ENCODE measurements at regions not wholly inside any gene's neighbourhood (a gene's known extent, or its start where the extent isn't known, plus 50 kb on each side); places are given as distances from the start of the nearest gene placed in this dataset.

DNA sequence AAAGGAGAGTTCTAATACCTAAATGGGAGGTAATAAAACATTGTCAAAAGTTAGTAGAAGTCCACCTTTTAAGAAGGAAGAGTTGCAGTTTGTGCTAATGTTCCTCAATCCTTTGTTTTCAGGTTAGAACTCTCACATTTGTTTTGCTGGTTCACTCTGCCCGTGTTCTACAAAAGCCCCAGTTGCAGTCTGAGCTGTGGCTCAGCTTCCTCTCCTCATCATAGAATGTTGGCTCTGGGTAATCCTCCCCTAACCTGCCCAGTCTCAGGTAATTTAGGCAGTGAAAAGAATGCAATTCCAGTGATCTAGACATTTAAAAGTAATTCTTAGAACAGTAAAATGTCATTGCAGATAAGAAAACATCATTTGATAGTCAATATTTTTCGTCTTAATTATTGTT lies 1410.4 kb upstream of the ZEB2 start:
- Mint-ChIP-seq H3K27me3 (no peaks in the 10 kb centered on the region), H3K36me3 (no peaks in the 10 kb centered on the region), H3K4me3 (no peak overlapping the region), H3K4me1 (ENCODE audit: low read depth) (no peaks in the 10 kb centered on the region), H3K9me3 (no peaks in the 10 kb centered on the region), H3K27ac (no peak overlapping the region)
- DNase-seq = no peak
- POLR2A ChIA-PET = no interaction called here
- CTCF ChIA-PET = no interaction called here
- intact Hi-C loops (cut with micrococcal nuclease) = no loop called here

DNA sequence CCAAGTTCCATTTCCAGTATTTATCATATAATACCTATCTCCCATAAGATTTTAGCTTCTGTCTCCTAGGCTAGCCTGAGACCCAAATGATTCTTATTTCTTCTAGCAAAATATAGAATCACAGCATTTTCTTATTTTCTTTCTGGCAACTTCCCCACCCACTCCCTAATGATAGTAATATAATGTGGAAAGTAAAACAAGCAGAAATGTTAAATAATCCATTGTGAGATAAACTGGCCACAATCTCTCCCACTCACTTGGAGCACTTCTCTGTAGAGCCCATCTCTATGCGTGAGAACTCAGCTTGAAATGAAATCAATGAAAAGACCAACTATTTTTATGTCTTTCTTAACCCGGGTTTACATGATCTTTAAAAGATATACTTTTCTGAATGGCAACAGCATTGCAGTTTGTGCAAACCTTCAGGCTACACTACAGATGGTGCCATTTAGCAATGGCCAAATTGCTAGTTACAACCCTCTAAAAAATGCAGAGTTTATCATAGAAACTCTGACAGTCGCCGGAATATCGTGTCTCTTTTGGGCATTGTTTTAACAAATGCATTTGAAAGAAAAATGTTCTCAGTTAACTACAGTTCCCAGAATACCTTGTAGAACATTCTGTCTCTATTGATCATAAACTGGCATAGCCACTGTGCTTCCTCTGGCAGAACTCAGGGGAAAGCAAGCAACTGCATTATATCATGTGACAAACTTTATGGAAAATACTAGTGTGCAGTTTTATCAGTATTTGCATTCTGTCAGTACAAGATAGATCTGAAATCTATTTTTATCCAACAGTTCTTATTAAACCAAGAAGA lies 1407.4 kb upstream of the ZEB2 start:
- H3K36me3 Mint-ChIP-seq = no peaks in the 10 kb centered on the region
- H3K4me3 Mint-ChIP-seq = no peak overlapping the region
- DNase-seq = no peak
- ChIA-PET POLR2A (no interaction called here), CTCF (no interaction called here)
- intact Hi-C loops (cut with micrococcal nuclease) = no loop called here
- peaks cover 2% of the 10 kb centered on the region for H3K9me3 Mint-ChIP-seq
- H3K27me3 Mint-ChIP-seq = no peaks in the 10 kb centered on the region
- H3K27ac Mint-ChIP-seq = no peak overlapping the region
- no peaks in the 10 kb centered on the region for H3K4me1 Mint-ChIP-seq (ENCODE audit: low read depth)

DNA sequence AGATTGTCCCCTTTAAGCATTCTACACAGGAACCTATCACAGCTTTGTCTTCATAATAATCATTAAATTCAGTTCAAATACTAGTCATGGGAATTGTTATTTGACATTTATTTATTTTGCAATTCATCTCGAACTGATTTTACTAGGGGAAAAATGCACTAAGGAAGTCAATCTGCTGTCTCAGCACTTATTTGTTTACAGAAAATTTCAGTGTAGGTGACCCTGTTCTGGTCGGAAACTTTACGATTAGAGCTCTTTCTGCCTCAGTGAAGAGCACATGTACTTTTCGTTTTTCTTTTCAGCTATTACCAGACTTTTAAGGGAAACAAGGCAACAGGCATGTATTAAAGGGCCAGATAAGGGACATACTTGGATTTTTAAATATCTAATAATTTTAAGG lies 1405.7 kb upstream of the ZEB2 start:
- ChIA-PET CTCF (no interaction called here), POLR2A (no interaction called here)
- H3K27ac Mint-ChIP-seq = no peak overlapping the region
- no peaks in the 10 kb centered on the region for H3K36me3 Mint-ChIP-seq
- H3K4me1 Mint-ChIP-seq (ENCODE audit: low read depth) = no peaks in the 10 kb centered on the region
- intact Hi-C loops (cut with micrococcal nuclease) = no loop called here
- no peak overlapping the region for H3K4me3 Mint-ChIP-seq
- H3K27me3 Mint-ChIP-seq = no peaks in the 10 kb centered on the region
- no peak for DNase-seq
- peaks cover 2% of the 10 kb centered on the region for H3K9me3 Mint-ChIP-seq

DNA sequence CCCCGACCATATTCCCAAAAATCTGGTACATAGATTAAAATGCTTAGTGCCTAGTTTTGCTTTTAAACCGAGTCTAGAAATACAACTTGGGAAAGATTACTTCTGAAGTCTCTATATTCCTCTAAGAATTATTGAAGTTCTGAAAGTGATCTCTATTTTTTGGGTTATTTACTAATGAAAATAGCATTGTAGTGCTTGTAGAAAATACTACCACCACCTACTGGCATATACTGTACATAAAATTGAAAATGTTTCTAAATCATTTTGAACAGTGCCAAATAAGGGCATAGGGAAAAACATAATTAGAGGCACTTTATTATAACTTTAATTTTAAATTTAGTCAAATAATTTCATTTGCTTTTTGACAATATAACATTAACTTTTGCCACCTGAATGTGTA lies 1399.6 kb upstream of the ZEB2 start:
- Mint-ChIP-seq H3K4me3 (no peak overlapping the region), H3K27ac (no peak overlapping the region), H3K36me3 (no peaks in the 10 kb centered on the region), H3K27me3 (no peaks in the 10 kb centered on the region), H3K4me1 (ENCODE audit: low read depth) (no peaks in the 10 kb centered on the region), H3K9me3 (peaks cover 2% of the 10 kb centered on the region)
- intact Hi-C loops (cut with micrococcal nuclease) = no loop called here
- ChIA-PET POLR2A (no interaction called here), CTCF (no interaction called here)
- DNase-seq = no peak

DNA sequence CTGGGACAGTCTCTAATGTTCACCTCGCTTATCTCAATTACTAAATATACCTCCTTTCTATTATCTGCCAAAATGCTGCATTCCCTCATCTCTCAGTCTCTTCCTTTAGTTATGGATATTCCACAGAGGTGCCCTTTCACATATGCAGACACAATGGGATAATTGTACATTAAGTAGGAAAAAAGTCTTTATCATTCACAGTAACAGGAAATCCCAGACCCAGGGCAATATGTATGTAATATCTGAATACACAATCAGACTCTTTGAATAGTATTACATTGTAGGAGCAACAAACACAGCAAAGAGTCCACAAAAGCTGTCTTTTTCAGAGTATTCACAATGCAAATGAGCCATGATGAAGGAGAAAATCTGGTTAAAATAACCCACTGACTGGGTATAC lies 1399.0 kb upstream of the ZEB2 start:
- H3K9me3 Mint-ChIP-seq = peaks cover 2% of the 10 kb centered on the region
- no peak overlapping the region for H3K27ac Mint-ChIP-seq
- CTCF ChIA-PET = no interaction called here
- H3K4me3 Mint-ChIP-seq = no peak overlapping the region
- H3K36me3 Mint-ChIP-seq = no peaks in the 10 kb centered on the region
- H3K27me3 Mint-ChIP-seq = no peaks in the 10 kb centered on the region
- DNase-seq = no peak
- no peaks in the 10 kb centered on the region for H3K4me1 Mint-ChIP-seq (ENCODE audit: low read depth)
- POLR2A ChIA-PET = no interaction called here
- intact Hi-C loops (cut with micrococcal nuclease) = no loop called here

DNA sequence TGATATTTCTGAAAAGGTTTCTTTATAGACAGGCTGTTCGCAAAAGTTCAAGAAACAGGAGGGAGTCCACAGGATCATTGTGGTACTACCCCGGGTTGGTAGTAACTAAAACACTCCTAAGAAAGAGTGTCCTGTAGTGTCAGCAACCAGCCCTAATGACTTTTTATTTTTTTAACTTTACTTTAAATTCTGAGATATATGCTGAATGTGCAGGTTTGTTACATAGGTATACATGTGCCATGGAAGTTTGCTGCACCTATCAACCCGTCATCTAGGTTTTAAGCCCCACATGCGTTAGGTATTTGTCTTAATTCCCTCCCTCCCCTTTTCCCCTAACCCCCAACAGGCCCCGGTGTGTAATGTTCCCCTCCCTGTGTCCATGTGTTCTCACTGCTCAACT lies 1396.9 kb upstream of the ZEB2 start:
- no peaks in the 10 kb centered on the region for H3K4me1 Mint-ChIP-seq (ENCODE audit: low read depth)
- ChIA-PET POLR2A (no interaction called here), CTCF (no interaction called here)
- H3K4me3 Mint-ChIP-seq = no peak overlapping the region
- no peak for DNase-seq
- intact Hi-C loops (cut with micrococcal nuclease) = no loop called here
- H3K27ac Mint-ChIP-seq = no peak overlapping the region
- no peaks in the 10 kb centered on the region for H3K36me3 Mint-ChIP-seq
- H3K27me3 Mint-ChIP-seq = no peaks in the 10 kb centered on the region
- H3K9me3 Mint-ChIP-seq = no peaks in the 10 kb centered on the region

DNA sequence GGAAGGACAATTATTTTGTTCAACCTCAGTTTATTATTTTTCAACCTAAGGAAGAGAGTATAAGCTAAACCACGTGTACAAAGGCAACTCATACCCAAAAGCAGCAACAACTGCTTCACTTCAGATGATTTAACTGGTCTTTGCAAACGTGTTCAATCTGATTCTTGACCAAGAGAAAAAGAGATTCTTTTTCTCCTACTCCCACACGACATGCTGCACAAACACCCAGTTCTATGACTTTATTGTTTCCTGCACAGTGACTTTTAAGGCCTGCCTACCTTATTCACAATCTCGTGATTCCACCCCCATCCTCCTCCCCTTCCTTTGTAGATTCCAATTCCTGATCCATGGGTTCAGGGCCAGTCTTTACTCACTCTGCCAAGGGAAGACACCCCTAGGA lies 1394.8 kb upstream of the ZEB2 start:
- Mint-ChIP-seq H3K36me3 (no peaks in the 10 kb centered on the region), H3K4me1 (ENCODE audit: low read depth) (no peaks in the 10 kb centered on the region), H3K27me3 (no peaks in the 10 kb centered on the region), H3K9me3 (no peaks in the 10 kb centered on the region), H3K4me3 (no peak overlapping the region), H3K27ac (no peak overlapping the region)
- POLR2A ChIA-PET = no interaction called here
- intact Hi-C loops (cut with micrococcal nuclease) = no loop called here
- DNase-seq = no peak
- CTCF ChIA-PET = no interaction called here

DNA sequence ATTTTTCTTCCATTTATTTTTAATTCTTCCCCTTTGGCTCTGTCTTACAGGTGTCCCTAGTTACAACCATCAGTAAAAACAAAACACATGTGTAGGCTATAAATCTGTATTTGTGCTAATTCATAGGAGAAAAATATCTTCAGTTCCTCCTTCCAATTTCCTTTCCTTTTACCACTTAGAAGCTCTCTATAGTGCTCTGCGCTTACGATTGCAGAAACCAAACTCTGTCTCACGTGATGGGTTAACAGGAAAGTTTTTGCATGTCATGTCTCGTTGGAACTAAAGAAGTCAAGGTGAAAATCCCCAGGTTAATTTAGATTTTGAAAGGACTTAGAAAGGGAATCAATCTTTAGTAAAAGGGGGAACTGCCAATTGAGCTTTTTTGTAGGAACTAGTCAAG lies 1390.5 kb upstream of the ZEB2 start:
- no peaks in the 10 kb centered on the region for H3K27me3 Mint-ChIP-seq
- H3K4me1 Mint-ChIP-seq (ENCODE audit: low read depth) = no peaks in the 10 kb centered on the region
- H3K27ac Mint-ChIP-seq = no peak overlapping the region
- ChIA-PET POLR2A (no interaction called here), CTCF (no interaction called here)
- intact Hi-C loops (cut with micrococcal nuclease) = no loop called here
- no peaks in the 10 kb centered on the region for H3K9me3 Mint-ChIP-seq
- no peak overlapping the region for H3K4me3 Mint-ChIP-seq
- DNase-seq = no peak
- H3K36me3 Mint-ChIP-seq = no peaks in the 10 kb centered on the region

DNA sequence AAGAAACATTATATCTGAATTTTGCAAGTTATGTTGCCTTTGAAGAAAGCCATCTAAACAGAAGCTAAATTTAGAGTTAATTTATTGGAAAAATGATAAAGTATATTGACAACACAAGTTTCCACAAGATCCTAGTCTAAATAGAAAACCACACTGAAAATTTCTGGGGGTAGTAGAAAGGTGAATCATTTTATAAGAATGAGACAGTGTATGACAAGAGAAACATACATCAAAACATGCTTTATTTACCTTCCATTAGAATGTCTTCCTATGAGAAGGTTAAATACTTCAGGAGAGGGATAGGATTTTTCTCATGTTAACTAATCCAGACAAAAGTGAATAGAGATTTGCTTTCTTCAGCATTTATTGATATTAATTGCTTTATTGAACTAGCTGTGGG lies 1389.8 kb upstream of the ZEB2 start:
- DNase-seq = no peak
- ChIA-PET POLR2A (no interaction called here), CTCF (no interaction called here)
- Mint-ChIP-seq H3K4me1 (ENCODE audit: low read depth) (no peaks in the 10 kb centered on the region), H3K27ac (no peak overlapping the region), H3K27me3 (no peaks in the 10 kb centered on the region), H3K9me3 (no peaks in the 10 kb centered on the region), H3K36me3 (no peaks in the 10 kb centered on the region), H3K4me3 (no peak overlapping the region)
- intact Hi-C loops (cut with micrococcal nuclease) = no loop called here

DNA sequence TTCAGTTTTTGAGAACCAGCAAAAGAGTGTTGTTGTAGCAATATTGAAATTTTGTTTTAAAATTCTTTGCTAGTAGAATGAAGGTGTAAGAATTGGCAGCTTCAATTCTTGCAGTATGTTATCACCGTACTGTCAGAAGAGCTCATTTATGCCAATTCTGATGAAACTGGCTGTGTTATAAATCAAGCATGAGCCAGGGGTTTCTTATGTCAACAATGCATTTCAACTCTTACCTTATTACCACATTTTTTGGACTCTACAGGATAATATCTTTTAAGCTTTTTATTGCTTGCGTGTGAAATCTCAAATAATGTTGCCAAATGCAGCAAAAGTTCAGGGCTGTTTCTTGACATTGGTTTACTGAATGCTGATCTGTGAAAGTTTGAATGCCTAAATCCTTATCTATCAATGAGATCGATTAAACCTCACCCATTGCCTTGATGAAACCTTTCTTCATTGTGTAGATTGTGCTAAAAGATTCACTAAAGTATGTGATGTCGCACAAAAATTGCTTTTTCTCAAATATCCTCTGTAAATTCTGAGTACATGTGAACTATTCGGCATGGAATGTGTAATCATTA lies 1389.3 kb upstream of the ZEB2 start:
- no peaks in the 10 kb centered on the region for H3K27me3 Mint-ChIP-seq
- intact Hi-C loops (cut with micrococcal nuclease) = no loop called here
- ChIA-PET POLR2A (no interaction called here), CTCF (no interaction called here)
- no peak for DNase-seq
- H3K36me3 Mint-ChIP-seq = no peaks in the 10 kb centered on the region
- no peak overlapping the region for H3K4me3 Mint-ChIP-seq
- H3K27ac Mint-ChIP-seq = no peak overlapping the region
- H3K4me1 Mint-ChIP-seq (ENCODE audit: low read depth) = no peaks in the 10 kb centered on the region
- no peaks in the 10 kb centered on the region for H3K9me3 Mint-ChIP-seq

DNA sequence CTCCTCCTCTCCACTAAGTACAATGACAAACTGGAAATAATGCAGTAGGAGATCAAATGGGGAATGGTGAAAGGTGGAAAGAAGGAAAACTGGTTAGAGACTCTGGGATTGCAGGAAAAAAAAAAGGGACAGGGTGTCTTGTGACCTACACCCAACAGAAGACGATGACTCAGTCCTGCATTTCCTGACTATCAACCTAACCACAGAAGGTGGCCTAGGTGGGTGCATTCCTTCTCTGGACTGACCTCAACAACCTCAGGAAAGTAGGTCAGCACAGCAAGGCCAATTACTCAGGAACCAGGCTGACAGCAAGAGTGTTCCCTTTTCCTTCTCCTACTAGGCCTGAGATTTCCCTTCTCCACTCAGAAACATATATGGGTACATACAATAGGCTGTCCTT lies 1386.4 kb upstream of the ZEB2 start:
- Mint-ChIP-seq H3K4me1 (ENCODE audit: low read depth) (no peaks in the 10 kb centered on the region), H3K27me3 (no peaks in the 10 kb centered on the region), H3K9me3 (peaks cover 4% of the 10 kb centered on the region), H3K36me3 (no peaks in the 10 kb centered on the region), H3K4me3 (no peak overlapping the region), H3K27ac (no peak overlapping the region)
- CTCF ChIA-PET = no interaction called here
- POLR2A ChIA-PET = no interaction called here
- intact Hi-C loops (cut with micrococcal nuclease) = no loop called here
- DNase-seq = no peak

DNA sequence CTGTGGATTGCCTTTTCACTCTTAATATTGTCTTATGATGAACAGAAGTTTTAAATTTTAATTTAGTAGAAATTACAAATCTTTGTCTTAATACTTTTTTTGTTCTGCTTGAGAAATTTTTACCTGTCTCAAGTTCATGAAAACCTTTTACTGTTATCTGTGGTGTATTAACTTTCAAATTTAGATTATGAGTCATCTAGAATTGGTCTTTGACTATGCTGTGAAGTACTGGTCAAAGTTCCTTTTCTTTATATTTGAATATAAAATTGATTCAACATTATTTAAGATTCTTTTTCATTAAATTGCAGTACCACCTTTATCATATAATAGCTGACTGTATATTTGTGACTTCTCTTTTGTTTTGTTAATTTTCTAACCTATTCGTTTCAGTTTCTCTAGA lies 1385.5 kb upstream of the ZEB2 start:
- no peak overlapping the region for H3K27ac Mint-ChIP-seq
- no peaks in the 10 kb centered on the region for H3K4me1 Mint-ChIP-seq (ENCODE audit: low read depth)
- no peak overlapping the region for H3K4me3 Mint-ChIP-seq
- no peaks in the 10 kb centered on the region for H3K27me3 Mint-ChIP-seq
- ChIA-PET CTCF (no interaction called here), POLR2A (no interaction called here)
- intact Hi-C loops (cut with micrococcal nuclease) = no loop called here
- H3K36me3 Mint-ChIP-seq = no peaks in the 10 kb centered on the region
- no peak for DNase-seq
- H3K9me3 Mint-ChIP-seq = peaks cover 4% of the 10 kb centered on the region

DNA sequence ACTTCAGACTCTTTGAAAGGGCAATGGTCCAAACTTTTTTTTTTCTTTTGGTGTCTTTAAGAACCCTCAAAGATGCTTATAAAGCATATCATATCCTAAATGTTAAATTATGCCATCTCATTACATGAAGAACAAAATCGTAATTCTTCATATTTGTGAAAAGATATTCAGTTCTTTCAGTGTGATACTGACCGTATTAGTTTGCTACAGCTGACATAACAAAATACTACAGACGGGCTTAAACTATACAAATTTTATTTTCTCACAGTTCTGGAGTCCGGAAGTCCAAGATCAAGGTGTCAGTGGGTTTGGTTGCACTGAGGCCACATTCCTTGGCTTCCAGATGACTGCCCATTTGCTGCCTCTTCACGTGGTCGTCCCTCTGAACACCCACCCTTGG lies 1377.2 kb upstream of the ZEB2 start:
- no peak overlapping the region for H3K27ac Mint-ChIP-seq
- DNase-seq = no peak

More for the DNA sequence above, 1377.2 kb upstream of the ZEB2 start:
- Mint-ChIP-seq H3K27me3 (no peaks in the 10 kb centered on the region), H3K36me3 (no peaks in the 10 kb centered on the region), H3K4me1 (ENCODE audit: low read depth) (no peaks in the 10 kb centered on the region), H3K4me3 (no peak overlapping the region), H3K9me3 (peaks cover 8% of the 10 kb centered on the region)
- intact Hi-C loops (cut with micrococcal nuclease) = no loop called here
- ChIA-PET CTCF (no interaction called here), POLR2A (no interaction called here)
